ENCODE measurements at regions not wholly inside any gene's neighbourhood (a gene's known extent, or its start where the extent isn't known, plus 50 kb on each side); places are given as distances from the start of the nearest gene placed in this dataset.

DNA sequence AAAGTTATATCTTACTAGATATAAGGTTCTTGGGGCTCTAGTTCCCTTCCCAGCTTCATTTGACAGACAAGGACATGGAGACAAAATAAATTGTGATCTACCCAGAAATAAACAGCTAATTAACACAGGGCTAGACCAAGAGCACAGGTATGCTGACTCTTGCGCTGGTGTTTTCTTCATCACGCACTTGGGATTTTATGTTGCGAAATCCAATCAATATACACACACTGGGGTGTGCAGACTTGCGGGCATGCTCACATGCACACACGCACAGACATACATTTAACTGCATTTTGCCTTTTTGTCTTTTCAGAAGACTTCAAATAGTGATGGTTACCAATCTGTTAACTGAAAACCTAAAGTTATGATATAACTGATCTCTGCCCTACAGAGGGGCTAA lies 91.2 kb downstream of the LRATD1 start:
- DNase-seq (ENCODE audit: insufficient read length, low spot score) (no peak), FAIRE-seq (no peak)
- TF ChIP-seq, protein P1, sequence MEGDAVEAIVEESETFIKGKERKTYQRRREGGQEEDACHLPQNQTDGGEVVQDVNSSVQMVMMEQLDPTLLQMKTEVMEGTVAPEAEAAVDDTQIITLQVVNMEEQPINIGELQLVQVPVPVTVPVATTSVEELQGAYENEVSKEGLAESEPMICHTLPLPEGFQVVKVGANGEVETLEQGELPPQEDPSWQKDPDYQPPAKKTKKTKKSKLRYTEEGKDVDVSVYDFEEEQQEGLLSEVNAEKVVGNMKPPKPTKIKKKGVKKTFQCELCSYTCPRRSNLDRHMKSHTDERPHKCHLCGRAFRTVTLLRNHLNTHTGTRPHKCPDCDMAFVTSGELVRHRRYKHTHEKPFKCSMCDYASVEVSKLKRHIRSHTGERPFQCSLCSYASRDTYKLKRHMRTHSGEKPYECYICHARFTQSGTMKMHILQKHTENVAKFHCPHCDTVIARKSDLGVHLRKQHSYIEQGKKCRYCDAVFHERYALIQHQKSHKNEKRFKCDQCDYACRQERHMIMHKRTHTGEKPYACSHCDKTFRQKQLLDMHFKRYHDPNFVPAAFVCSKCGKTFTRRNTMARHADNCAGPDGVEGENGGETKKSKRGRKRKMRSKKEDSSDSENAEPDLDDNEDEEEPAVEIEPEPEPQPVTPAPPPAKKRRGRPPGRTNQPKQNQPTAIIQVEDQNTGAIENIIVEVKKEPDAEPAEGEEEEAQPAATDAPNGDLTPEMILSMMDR (IDR thresholded peaks at IDR 0.05; ENCODE audit: insufficient read depth, missing control alignments), result no peak

DNA sequence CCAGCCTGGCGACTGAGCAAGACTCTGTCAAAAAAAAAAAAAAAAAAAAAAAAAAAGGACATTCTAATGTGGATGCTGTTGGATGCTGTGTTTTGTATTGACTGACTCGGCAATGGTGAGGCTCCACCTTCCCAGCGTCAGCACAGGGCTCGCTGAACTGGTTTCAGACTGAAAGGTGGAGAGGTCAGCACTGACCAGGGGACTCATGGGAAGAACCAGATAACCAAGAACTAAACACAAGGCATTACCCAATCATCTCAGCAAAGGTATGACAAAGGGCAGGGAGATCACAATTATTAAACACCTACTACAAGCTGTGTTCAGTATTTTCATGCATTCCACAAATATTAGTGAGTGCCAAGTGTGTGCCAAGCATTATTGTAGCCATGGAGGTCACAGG lies 103.2 kb downstream of the LRATD1 start:
- FAIRE-seq, result no peak
- TF ChIP-seq, protein P1 (IDR thresholded peaks at IDR 0.05; ENCODE audit: insufficient read depth, missing control alignments), result no peak
- no peak for DNase-seq (ENCODE audit: insufficient read length, low spot score)

DNA sequence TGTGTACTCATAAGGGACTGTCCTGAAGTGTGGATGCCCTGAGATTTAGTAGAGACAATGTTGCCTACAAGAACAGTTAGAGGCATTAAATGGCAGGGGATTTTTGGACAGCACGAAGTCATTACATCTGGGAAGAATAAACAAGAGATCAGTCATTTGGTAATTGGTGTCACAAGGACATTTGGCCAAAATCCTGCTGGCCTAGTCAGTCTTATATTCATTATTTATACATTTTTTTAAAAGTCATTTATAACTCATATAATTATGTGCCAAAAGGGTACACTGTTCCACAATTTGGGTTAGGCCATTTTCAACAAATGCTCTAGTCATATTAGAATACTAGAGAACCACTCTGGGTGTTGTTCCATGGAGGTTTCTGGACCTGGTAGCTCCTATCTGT lies 104.7 kb downstream of the LRATD1 start:
- TF ChIP-seq, protein P1 (IDR thresholded peaks at IDR 0.05; ENCODE audit: insufficient read depth, missing control alignments), result no peak
- no peak for DNase-seq (ENCODE audit: insufficient read length, low spot score)
- no peak for FAIRE-seq

DNA sequence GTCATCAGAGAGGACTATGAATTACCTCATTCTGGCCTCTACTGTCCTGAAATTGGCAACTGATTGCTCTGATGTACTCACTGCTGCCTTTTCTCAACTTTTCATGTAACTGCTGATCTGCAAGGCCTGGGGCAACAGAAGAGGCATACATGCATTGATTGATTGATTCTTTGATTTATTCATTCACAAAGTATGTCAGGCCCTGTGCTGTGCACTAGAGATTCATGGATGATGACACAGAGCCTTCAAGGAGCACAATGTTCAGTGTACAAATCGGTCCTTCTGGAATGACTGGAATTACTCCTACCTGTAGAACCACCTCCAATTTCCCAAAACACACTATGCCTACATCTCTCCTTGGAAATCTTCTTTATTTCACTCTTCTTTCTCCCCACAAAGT lies 111.3 kb downstream of the LRATD1 start:
- TF ChIP-seq, protein P1 (IDR thresholded peaks at IDR 0.05; ENCODE audit: insufficient read depth, missing control alignments), result no peak
- FAIRE-seq, result no peak
- DNase-seq (ENCODE audit: insufficient read length, low spot score), result no peak

DNA sequence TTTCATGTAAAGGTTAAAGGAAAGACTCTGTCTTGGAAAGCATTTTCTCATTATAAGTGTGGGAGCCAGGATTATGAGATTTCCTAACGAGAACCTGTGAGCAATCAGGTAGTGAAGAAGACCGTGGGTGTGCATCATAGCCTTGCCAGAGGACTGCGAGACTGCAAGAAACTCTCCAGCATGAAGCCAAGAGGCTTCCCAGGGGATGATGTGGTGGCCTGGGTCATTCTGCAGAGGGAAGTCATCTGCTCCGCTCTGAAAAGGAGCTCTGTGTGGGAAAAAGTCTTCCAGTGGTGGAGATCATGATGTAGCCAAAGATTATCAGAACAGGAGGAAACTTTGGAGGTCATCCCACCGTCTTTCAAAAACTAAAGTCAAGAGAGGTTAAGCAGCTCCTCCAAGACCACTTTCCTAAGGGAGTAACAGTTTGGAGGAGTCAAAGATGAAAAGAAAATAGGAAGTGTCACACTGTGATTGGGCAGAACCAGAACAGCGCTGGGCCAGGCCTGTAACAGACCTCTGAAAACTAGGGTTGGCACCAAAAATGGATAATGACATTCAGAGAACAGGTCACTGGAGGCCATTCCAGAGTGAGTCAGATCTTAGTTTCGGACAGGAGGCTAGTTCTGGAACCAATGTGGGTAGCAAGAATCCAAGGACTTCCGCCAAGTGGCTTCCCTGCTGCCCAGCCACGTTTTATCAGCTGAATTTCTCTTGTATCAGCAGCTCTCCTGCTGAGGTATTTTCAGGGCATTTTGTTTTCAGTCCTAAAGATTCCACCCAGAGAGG lies 113.0 kb downstream of the LRATD1 start:
- no peak for FAIRE-seq
- no peak for DNase-seq (ENCODE audit: insufficient read length, low spot score)
- TF ChIP-seq, protein P1 (IDR thresholded peaks at IDR 0.05; ENCODE audit: insufficient read depth, missing control alignments), result no peak

DNA sequence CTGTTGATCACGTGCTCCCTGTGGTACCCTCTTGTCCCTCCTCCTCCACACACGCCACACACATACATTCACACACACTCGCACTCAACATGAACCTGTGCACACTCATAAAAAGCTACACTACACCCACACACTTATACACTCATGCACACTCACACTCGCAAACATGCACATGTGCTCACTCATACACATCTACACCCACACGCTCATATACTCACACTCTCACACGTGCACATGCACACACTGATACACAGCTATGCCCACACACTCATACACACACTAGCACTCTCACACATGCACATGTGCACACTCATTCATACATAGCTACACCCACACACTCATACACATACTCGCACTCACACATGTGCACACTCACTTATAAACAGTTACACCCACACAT lies 113.6 kb downstream of the LRATD1 start:
- no peak for FAIRE-seq
- DNase-seq (ENCODE audit: insufficient read length, low spot score), result no peak
- TF ChIP-seq, protein P1 (IDR thresholded peaks at IDR 0.05; ENCODE audit: insufficient read depth, missing control alignments), result no peak

DNA sequence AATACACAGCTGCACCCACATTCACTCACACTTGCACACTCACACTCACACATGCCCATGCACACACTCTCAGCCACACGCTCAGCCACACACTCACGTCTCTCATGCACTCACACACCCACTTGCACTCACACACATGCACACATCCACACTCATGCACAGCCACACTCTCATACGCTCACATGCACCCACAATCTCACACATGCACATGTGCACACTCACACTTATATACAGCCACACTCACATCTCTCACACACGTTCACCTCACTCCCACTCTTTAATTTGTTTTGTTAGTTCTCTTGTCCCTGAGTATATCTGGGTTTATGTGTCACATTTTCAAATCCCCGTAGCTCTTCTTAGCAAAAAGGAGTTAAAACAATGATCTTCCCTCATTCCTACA lies 114.9 kb downstream of the LRATD1 start:
- TF ChIP-seq, protein P1 (IDR thresholded peaks at IDR 0.05; ENCODE audit: insufficient read depth, missing control alignments), result no peak
- no peak for FAIRE-seq
- no peak for DNase-seq (ENCODE audit: insufficient read length, low spot score)

All from D721Med (cell line).